OCI-LY7 (cell line): ENCODE measurements at regions not wholly inside any gene's neighbourhood (a gene's known extent, or its start where the extent isn't known, plus 50 kb on each side); places are given as distances from the start of the nearest gene placed in this dataset.

ENCODE experiments used
- BruUV-seq: library from RNA; stranded (reverse); fragments of 400-500 nt; replicated peaks from 2 replicates; lab custom pipeline; 2021; lab: Mats Ljungman, UMichigan
- CTCF ChIA-PET: fragments of 300-600 bp; sonication (Branson Sonifier 250); formaldehyde crosslinking; loops from one replicate; lab custom pipeline; 2022; ENCODE audit warnings: antibody characterized with exemption; ENCODE audit not compliant: unreplicated experiment; lab: Charles Lee
- POLR2A ChIA-PET: fragments of 300-600 bp; sonication (Branson Sonifier 250); formaldehyde crosslinking; loops from one replicate; lab custom pipeline; 2022; ENCODE audit warnings: antibody characterized with exemption; lab: Charles Lee
- DNase-seq: peaks from one replicate; pipeline ENCODE4 v3.0.0-alpha.2; 2015; ENCODE audit warnings: low spot score
- H2AFZ ChIP-seq: fragments of 200-600 bp; sonication (generic), shearing (Covaris generic); 2 replicates; pipeline ENCODE4 v1.6.1; 2014; ENCODE audit warnings: mild to moderate bottlenecking, antibody characterized with exemption, low read length, moderate library complexity
- H3K27ac ChIP-seq: fragments of 200-600 bp; sonication (generic); 2 replicates; pipeline ENCODE4 v1.5.1; 2014; ENCODE audit warnings: mixed run types, low read depth, mild to moderate bottlenecking, moderate library complexity, low read length, inconsistent platforms; ENCODE audit not compliant: poor library complexity, severe bottlenecking
- H3K36me3 ChIP-seq: fragments of 200-600 bp; sonication (generic); 2 replicates; pipeline ENCODE4 v1.6.1; 2014; ENCODE audit warnings: mild to moderate bottlenecking, antibody characterized with exemption, low read length, moderate library complexity, mixed read lengths; ENCODE audit not compliant: insufficient read depth
- H3K4me1 ChIP-seq: fragments of 200-600 bp; sonication (generic); 2 replicates; pipeline ENCODE4 v1.5.1; 2014; ENCODE audit warnings: mild to moderate bottlenecking, low read length; ENCODE audit not compliant: insufficient read depth, poor library complexity, severe bottlenecking
- H3K4me2 ChIP-seq: fragments of 200-600 bp; sonication (generic); 2 replicates; pipeline ENCODE4 v1.6.1; 2014; ENCODE audit warnings: mild to moderate bottlenecking, low read length
- H3K4me3 ChIP-seq: fragments of 200-600 bp; sonication (generic); 2 replicates; pipeline ENCODE4 v1.5.1; 2014; ENCODE audit warnings: mild to moderate bottlenecking, low read depth, low read length; ENCODE audit not compliant: poor library complexity, severe bottlenecking
- H3K79me2 ChIP-seq: fragments of 200-600 bp; sonication (generic); 2 replicates; pipeline ENCODE4 v1.6.1; 2016; ENCODE audit warnings: low read depth, mild to moderate bottlenecking, low read length, moderate library complexity, mixed read lengths; ENCODE audit not compliant: insufficient read depth
- H3K9me2 ChIP-seq: fragments of 200-600 bp; sonication (generic); 2 replicates; pipeline ENCODE4 v1.6.1; 2016; ENCODE audit warnings: mild to moderate bottlenecking, low read length, mixed read lengths; ENCODE audit not compliant: insufficient read depth
- H3K9me3 ChIP-seq: fragments of 200-600 bp; sonication (generic); 2 replicates; pipeline ENCODE4 v1.6.1; 2014; ENCODE audit warnings: mild to moderate bottlenecking, mixed run types, low read length, mixed read lengths
- H4K20me1 ChIP-seq: fragments of 200-600 bp; sonication (generic); 2 replicates; pipeline ENCODE4 v1.6.1; 2014; ENCODE audit warnings: mild to moderate bottlenecking, antibody characterized with exemption, low read length, moderate library complexity, mixed read lengths; ENCODE audit not compliant: insufficient read depth
- EZH2phosphoT487 ChIP-seq: fragments of 200-600 bp; sonication (generic); IDR thresholded peaks from 2 replicates; pipeline ENCODE4 v1.6.1; 2018; ENCODE audit warnings: low read depth, borderline replicate concordance, mild to moderate bottlenecking, mixed run types, antibody characterized with exemption, low read length, moderate library complexity, mixed read lengths
- intact Hi-C: fragments of 100-400 bp; cut with micrococcal nuclease; formaldehyde crosslinking; loops from one replicate; pipeline ENCODE4 v1.10.0; 2022; ENCODE audit not compliant: unreplicated experiment
- TF ChIP-seq, protein P1 (sequence below): fragments of 200-600 bp; sonication (generic); conservative IDR thresholded peaks from 2 replicates; pipeline ENCODE4 v1.5.1; 2014; ENCODE audit warnings: mild to moderate bottlenecking, antibody characterized with exemption, low read length, moderate library complexity, mixed read lengths

DNA sequence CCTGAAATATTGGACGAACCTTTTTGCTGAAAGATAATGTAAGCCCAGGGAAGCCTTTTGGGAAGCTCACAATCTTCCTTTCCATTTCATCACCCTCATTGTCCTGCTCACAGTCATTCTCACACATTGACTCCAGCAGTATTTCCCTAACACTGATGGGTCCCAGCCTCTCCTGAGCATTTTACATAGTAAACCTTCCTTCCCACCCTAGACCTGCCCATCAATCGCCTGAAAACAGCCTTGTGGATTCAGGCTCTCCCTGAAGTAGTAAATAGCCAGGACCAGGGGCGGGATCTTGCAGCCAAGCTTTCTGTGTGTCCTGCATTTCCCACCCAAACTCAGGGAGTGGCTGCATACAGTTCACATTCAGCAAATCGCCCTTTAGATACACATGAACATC is 149.9 kb downstream of the CYRIA start:
- Histone ChIP-seq H3K4me2 (no peak overlapping the region), H3K36me3 (no peaks in the 10 kb centered on the region), H2AFZ (no peak overlapping the region), H3K27ac (no peak overlapping the region), H3K4me1 (no peaks in the 10 kb centered on the region), H4K20me1 (no peaks in the 10 kb centered on the region), H3K9me2 (no peaks in the 10 kb centered on the region), H3K4me3 (no peak overlapping the region), H3K9me3 (no peaks in the 10 kb centered on the region), H3K79me2 (no peaks in the 10 kb centered on the region)
- ChIA-PET POLR2A (interaction anchor here (1.2 kb wide), 1 partner anchor 17 kb away, joined by 3 read pairs; no protein-coding TSS in a partner anchor), CTCF (no interaction called here)
- no peak for DNase-seq
- BruUV-seq = no TSS peak
- TF ChIP-seq EZH2phosphoT487 = no peak
- TF ChIP-seq, protein P1, sequence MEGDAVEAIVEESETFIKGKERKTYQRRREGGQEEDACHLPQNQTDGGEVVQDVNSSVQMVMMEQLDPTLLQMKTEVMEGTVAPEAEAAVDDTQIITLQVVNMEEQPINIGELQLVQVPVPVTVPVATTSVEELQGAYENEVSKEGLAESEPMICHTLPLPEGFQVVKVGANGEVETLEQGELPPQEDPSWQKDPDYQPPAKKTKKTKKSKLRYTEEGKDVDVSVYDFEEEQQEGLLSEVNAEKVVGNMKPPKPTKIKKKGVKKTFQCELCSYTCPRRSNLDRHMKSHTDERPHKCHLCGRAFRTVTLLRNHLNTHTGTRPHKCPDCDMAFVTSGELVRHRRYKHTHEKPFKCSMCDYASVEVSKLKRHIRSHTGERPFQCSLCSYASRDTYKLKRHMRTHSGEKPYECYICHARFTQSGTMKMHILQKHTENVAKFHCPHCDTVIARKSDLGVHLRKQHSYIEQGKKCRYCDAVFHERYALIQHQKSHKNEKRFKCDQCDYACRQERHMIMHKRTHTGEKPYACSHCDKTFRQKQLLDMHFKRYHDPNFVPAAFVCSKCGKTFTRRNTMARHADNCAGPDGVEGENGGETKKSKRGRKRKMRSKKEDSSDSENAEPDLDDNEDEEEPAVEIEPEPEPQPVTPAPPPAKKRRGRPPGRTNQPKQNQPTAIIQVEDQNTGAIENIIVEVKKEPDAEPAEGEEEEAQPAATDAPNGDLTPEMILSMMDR = no peak
- intact Hi-C loops = no loop called here

DNA sequence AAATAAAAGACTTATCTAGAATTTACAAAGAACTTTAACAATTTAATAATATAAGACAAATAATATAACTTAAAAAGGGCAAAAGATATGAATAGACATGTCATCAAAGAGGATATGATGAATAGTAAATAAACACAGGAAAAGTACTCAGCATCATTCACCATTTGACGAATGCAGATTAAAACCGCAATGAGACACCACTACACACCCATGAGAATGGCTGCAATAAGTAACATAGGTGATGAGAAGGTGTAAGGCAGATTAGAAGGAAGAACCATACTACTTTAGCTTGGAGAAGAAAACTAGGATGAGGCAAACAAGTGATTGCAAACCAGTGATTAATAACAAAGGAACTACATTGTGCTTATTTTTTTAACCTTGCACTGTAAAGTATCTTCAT is 152.0 kb downstream of the CYRIA start:
- H3K9me3 ChIP-seq = no peaks in the 10 kb centered on the region
- H4K20me1 ChIP-seq = no peaks in the 10 kb centered on the region; the same call in 1 of the 2 replicates
- POLR2A ChIA-PET = interaction anchor here (0.7 to 1.1 kb wide), 2 partner anchors 14 to 38 kb away, joined by 3 read pairs; no protein-coding TSS in a partner anchor
- no peak overlapping the region for H3K4me2 ChIP-seq
- H3K36me3 ChIP-seq = no peaks in the 10 kb centered on the region
- BruUV-seq = no TSS peak
- no peak overlapping the region for H2AFZ ChIP-seq
- no peak for TF ChIP-seq EZH2phosphoT487
- TF ChIP-seq, protein P1 = no peak
- intact Hi-C loops = no loop called here
- no peak overlapping the region for H3K4me3 ChIP-seq
- H3K27ac ChIP-seq = no peak overlapping the region
- H3K9me2 ChIP-seq = no peaks in the 10 kb centered on the region
- no peaks in the 10 kb centered on the region for H3K79me2 ChIP-seq
- H3K4me1 ChIP-seq = no peaks in the 10 kb centered on the region
- CTCF ChIA-PET = no interaction called here
- DNase-seq = no peak

- no peak for DNase-seq
- Histone ChIP-seq H3K79me2 (no peaks in the 10 kb centered on the region), H3K9me3 (no peaks in the 10 kb centered on the region), H3K4me1 (no peaks in the 10 kb centered on the region), H3K36me3 (no peaks in the 10 kb centered on the region), H3K4me3 (no peak overlapping the region), H2AFZ (no peak overlapping the region), H3K27ac (no peak overlapping the region), H3K4me2 (no peak overlapping the region), H4K20me1 (no peaks in the 10 kb centered on the region; the same call in 1 of the 2 replicates), H3K9me2 (no peaks in the 10 kb centered on the region)
- TF ChIP-seq EZH2phosphoT487 = no peak
- TF ChIP-seq, protein P1 = no peak
- ChIA-PET POLR2A (no interaction called here), CTCF (no interaction called here)
- intact Hi-C loops = no loop called here
- BruUV-seq = no TSS peak
These were observed 154.6 kb downstream of the CYRIA start for GRCh38 chr2:16511041-16511440.
